Right lobe of liver (tissue), 6 donors: ENCODE measurements at regions not wholly inside any gene's neighbourhood (a gene's known extent, or its start where the extent isn't known, plus 50 kb on each side); places are given as distances from the start of the nearest gene placed in this dataset.
A peak's percentile ranks its signal among the peaks of the same experiment; 100 is the strongest.

Source experiments
- ATAC-seq, 4 donors: fragments of 200-7000 bp; cut with Tn5 transposase; one replicate each; pipeline ENCODE4 v1.9.1; 2020; ENCODE audit warnings: mild to moderate bottlenecking in 4 of 4, moderate library complexity in 4 of 4
- DNase-seq, 3 donors: peaks; one replicate each; pipeline ENCODE4 v3.0.0-alpha.2; 2020
- H3K27ac ChIP-seq, 3 donors: fragments of 200-600 bp; one replicate each; pipeline ENCODE4 v1.8.0; 2022
- H3K27me3 ChIP-seq, 2 donors: fragments of 200-600 bp; one replicate each; pipeline ENCODE4 v1.8.0; 2022
- H3K36me3 ChIP-seq, 4 donors: fragments of 200-600 bp; sonication (generic) in 1 of 4; one replicate each; pipeline versions ENCODE4 v1.5.1 to v1.8.0; 2017 to 2022; ENCODE audit warnings: control low read depth in 1 of 4
- H3K4me1 ChIP-seq, 4 donors: fragments of 200-600 bp; sonication (generic) in 1 of 4; one replicate each; pipeline versions ENCODE4 v1.5.1 to v1.8.0; 2017 to 2022; ENCODE audit warnings: control low read depth in 1 of 4
- H3K4me3 ChIP-seq, 3 donors: fragments of 200-600 bp; one replicate each; pipeline ENCODE4 v1.8.0; 2022
- H3K9me3 ChIP-seq, 4 donors: fragments of 200-600 bp; sonication (generic) in 1 of 4; one replicate each; pipeline versions ENCODE4 v1.5.1 to v1.8.0; 2017 to 2022; ENCODE audit warnings: control low read depth in 1 of 4
- CTCF ChIP-seq, 4 donors: fragments of 200-600 bp in 3 of 4; fragments of 450-650 bp in 1 of 4; IDR thresholded peaks; one replicate each; pipeline versions ENCODE4 v1.5.1 to v1.8.0; 2016 to 2022; ENCODE audit warnings: antibody characterized with exemption in 4 of 4, mild to moderate bottlenecking in 2 of 4
- POLR2A ChIP-seq: fragments of 450-650 bp; IDR thresholded peaks from one replicate; pipeline ENCODE4 v1.6.1; 2017; ENCODE audit warnings: antibody characterized with exemption, mild to moderate bottlenecking
- WGBS: methylation state at CpG from one replicate; pipeline ENCODE4 v1.1.6; 2018; ENCODE audit warnings: low coverage, low lambda C conversion rate; ENCODE audit not compliant: insufficient coverage; ENCODE audit errors: missing lambda C conversion rate; 5-methylcytosine and 5-hydroxymethylcytosine counted together
- intact Hi-C, 2 donors: fragments of 100-400 bp; cut with DNase I; formaldehyde crosslinking; loops; one replicate each; pipeline versions ENCODE4 v1.11.2 to v1.14.1; 2022
- donor health status: DM: no; HTN: yes; CAD: no.
- donor health status: DM: no; HTN: no; CAD: no.
- donor health status: DM: no; HTN: no; CAD: no.
- donor health status: DM: no; HTN: yes; CAD: no.
- donor health status: DM: no; HTN: yes; CAD: no.

GRCh38 chr4:18138076-18138665, 116.6 kb upstream of the LCORL start:
- H3K4me3 ChIP-seq = no peak overlapping the region
- H3K4me1 ChIP-seq = peaks cover 0 to 6% (median 0%) of the 10 kb centered on the region in 4 donors
- no peaks in the 10 kb centered on the region for H3K9me3 ChIP-seq
- H3K36me3 ChIP-seq = no peaks in the 10 kb centered on the region
- intact Hi-C loops = no loop called here
- no peaks in the 10 kb centered on the region for H3K27me3 ChIP-seq
- 29% methylated on average over 5 of the region's 9 CpGs for WGBS
- ATAC-seq (peak; percentile 47 to 98 (median 86)), DNase-seq (peak; percentile 34 to 84 (median 49))
- TF ChIP-seq POLR2A = no peak
- no peak for TF ChIP-seq CTCF (IDR thresholded peaks at IDR 0.05)
- H3K27ac ChIP-seq = peak overlapping the region in 1 of 3 donors; percentile 18

GRCh38 chr4:18134111-18134510, 112.6 kb upstream of the LCORL start:
- DNase-seq = no peak
- Histone ChIP-seq H3K36me3 (no peaks in the 10 kb centered on the region), H3K4me1 (peaks cover 0 to 6% (median 0%) of the 10 kb centered on the region in 4 donors), H3K9me3 (no peaks in the 10 kb centered on the region), H3K4me3 (no peak overlapping the region), H3K27me3 (no peaks in the 10 kb centered on the region), H3K27ac (no peak overlapping the region)
- TF ChIP-seq POLR2A (no peak), CTCF (IDR thresholded peaks at IDR 0.05) (no peak)
- intact Hi-C loops = no loop called here
- no peak for ATAC-seq

GRCh38 chr4:18130256-18130655, 108.7 kb upstream of the LCORL start:
- WGBS = 68% methylated on average over 3 of the region's 3 CpGs
- TF ChIP-seq POLR2A = no peak
- no peak for TF ChIP-seq CTCF (IDR thresholded peaks at IDR 0.05)
- intact Hi-C loops = no loop called here
- Histone ChIP-seq H3K4me3 (no peak overlapping the region), H3K4me1 (no peaks in the 10 kb centered on the region), H3K36me3 (no peaks in the 10 kb centered on the region), H3K9me3 (no peaks in the 10 kb centered on the region), H3K27ac (no peak overlapping the region), H3K27me3 (no peaks in the 10 kb centered on the region)
- DNase-seq = no peak
- ATAC-seq = no peak

GRCh38 chr4:18128241-18128640, 106.7 kb upstream of the LCORL start:
- Histone ChIP-seq H3K9me3 (no peaks in the 10 kb centered on the region), H3K4me3 (no peak overlapping the region), H3K36me3 (no peaks in the 10 kb centered on the region), H3K4me1 (no peaks in the 10 kb centered on the region), H3K27me3 (no peaks in the 10 kb centered on the region), H3K27ac (no peak overlapping the region)
- ATAC-seq (no peak), DNase-seq (no peak)
- no peak for TF ChIP-seq POLR2A
- TF ChIP-seq CTCF (IDR thresholded peaks at IDR 0.05) = no peak
- intact Hi-C loops = no loop called here

GRCh38 chr4:18127030-18127429, 105.5 kb upstream of the LCORL start:
- H3K9me3 ChIP-seq = no peaks in the 10 kb centered on the region
- no peak for ATAC-seq
- no peak for DNase-seq
- intact Hi-C loops = no loop called here
- TF ChIP-seq POLR2A = no peak
- H3K4me1 ChIP-seq = no peaks in the 10 kb centered on the region
- no peak overlapping the region for H3K4me3 ChIP-seq
- H3K27me3 ChIP-seq = no peaks in the 10 kb centered on the region
- no peaks in the 10 kb centered on the region for H3K36me3 ChIP-seq
- H3K27ac ChIP-seq = no peak overlapping the region
- WGBS = 30% methylated on average over 3 of the region's 3 CpGs
